KBM-7 (cell line): ENCODE measurements at regions not wholly inside any gene's neighbourhood (a gene's known extent, or its start where the extent isn't known, plus 50 kb on each side); places are given as distances from the start of the nearest gene placed in this dataset.

Experiments used
- DNase-seq: peaks from one replicate; pipeline ENCODE4 v3.0.0-alpha.2; 2015
- in situ Hi-C: fragments of 300-500 bp; cut with MboI; formaldehyde crosslinking; loops from 2 replicates; pipeline ENCODE4 v1.14.3; 2020; ENCODE audit warnings: low sequenced_read_pairs, low pct_unique_long_range_greater_than_20kb, mixed read lengths

- in situ Hi-C loops, result no loop called here
- DNase-seq, result no peak
These were observed 152.7 kb upstream of the PRNP start for GRCh38 chr20:4533368-4534133.

- DNase-seq, result no peak
- in situ Hi-C loops, result no loop called here
These were observed 153.5 kb upstream of the PRNP start for GRCh38 chr20:4532772-4533171.

GRCh38 chr20:4524792-4525191 lies 161.5 kb upstream of the PRNP start:
- no peak for DNase-seq

GRCh38 chr20:4524307-4524706 lies 161.9 kb upstream of the PRNP start:
- no peak for DNase-seq
- in situ Hi-C loops, result no loop called here

More at GRCh38 chr20:4524792-4525191, 161.5 kb upstream of the PRNP start:
- in situ Hi-C loops, result no loop called here

GRCh38 chr20:4522310-4522709 lies 163.9 kb upstream of the PRNP start:
- in situ Hi-C loops, result no loop called here
- DNase-seq, result no peak

GRCh38 chr20:4521170-4521968 lies 164.9 kb upstream of the PRNP start:
- in situ Hi-C loops, result no loop called here
- no peak for DNase-seq

- peak; percentile 53 for DNase-seq
- in situ Hi-C loops, result no loop called here
These were observed 166.7 kb upstream of the PRNP start for GRCh38 chr20:4519534-4519933.

- no peak for DNase-seq
- in situ Hi-C loops, result no loop called here
These were observed 169.4 kb upstream of the PRNP start for GRCh38 chr20:4516876-4517275.

- DNase-seq, result no peak
- in situ Hi-C loops, result no loop called here
These were observed 172.5 kb upstream of the PRNP start for GRCh38 chr20:4513720-4514119.

- no peak for DNase-seq
- in situ Hi-C loops, result no loop called here
These were observed 173.2 kb upstream of the PRNP start for GRCh38 chr20:4512891-4513550.

- no peak for DNase-seq
- in situ Hi-C loops, result no loop called here
These were observed 174.5 kb upstream of the PRNP start for GRCh38 chr20:4511776-4512175.

GRCh38 chr20:4509825-4510522 lies 176.3 kb upstream of the PRNP start:
- DNase-seq, result no peak
- in situ Hi-C loops, result no loop called here

- in situ Hi-C loops, result no loop called here
- DNase-seq, result no peak
These were observed 177.5 kb upstream of the PRNP start for GRCh38 chr20:4508773-4509172.

- in situ Hi-C loops, result no loop called here
- no peak for DNase-seq
These were observed 179.0 kb upstream of the PRNP start for GRCh38 chr20:4507288-4507719.

GRCh38 chr20:4504814-4505213 lies 181.4 kb upstream of the PRNP start:
- in situ Hi-C loops, result no loop called here
- DNase-seq, result no peak

GRCh38 chr20:4502756-4503155 lies 183.5 kb upstream of the PRNP start:
- in situ Hi-C loops, result no loop called here
- DNase-seq, result no peak

- no peak for DNase-seq
- in situ Hi-C loops, result no loop called here
These were observed 192.9 kb upstream of the PRNP start for GRCh38 chr20:4493386-4493785.

- no peak for DNase-seq
- in situ Hi-C loops, result no loop called here
These were observed 194.6 kb upstream of the PRNP start for GRCh38 chr20:4491643-4492042.

- no peak for DNase-seq
These were observed 195.5 kb upstream of the PRNP start for GRCh38 chr20:4490606-4491280.

More at GRCh38 chr20:4490606-4491280, 195.5 kb upstream of the PRNP start:
- in situ Hi-C loops, result no loop called here
